Smooth muscle cell (in vitro differentiated cells): ENCODE measurements at regions not wholly inside any gene's neighbourhood (a gene's known extent, or its start where the extent isn't known, plus 50 kb on each side); places are given as distances from the start of the nearest gene placed in this dataset.

Experiments
- DNase-seq: peaks from one replicate; lab custom pipeline; 2025; ENCODE audit not compliant: unreplicated experiment; lab: John Stamatoyannopoulos, UW
- H2AFZ ChIP-seq: fragments of 200-600 bp; sonication (generic); 2 replicates; pipeline ENCODE4 v1.6.0; 2016; ENCODE audit warnings: antibody characterized with exemption, low read depth, mild to moderate bottlenecking
- H3F3A ChIP-seq: fragments of 200-600 bp; sonication (generic); 2 replicates; pipeline ENCODE4 v1.6.0; 2017; ENCODE audit warnings: antibody characterized with exemption, low read depth
- H3K27ac ChIP-seq: fragments of 200-600 bp; sonication (generic); 2 replicates; pipeline ENCODE4 v1.5.1; 2016; ENCODE audit warnings: low read depth, mild to moderate bottlenecking
- H3K27me3 ChIP-seq: fragments of 200-600 bp; sonication (generic); 2 replicates; pipeline ENCODE4 v1.6.1; 2016; ENCODE audit warnings: low read depth, mild to moderate bottlenecking
- H3K36me3 ChIP-seq: fragments of 200-600 bp; sonication (generic); 2 replicates; pipeline ENCODE4 v1.5.1; 2016; ENCODE audit warnings: low read depth
- H3K4me1 ChIP-seq: fragments of 200-600 bp; sonication (generic); 2 replicates; pipeline ENCODE4 v1.5.1; 2016; ENCODE audit warnings: low read depth
- H3K4me2 ChIP-seq: fragments of 200-600 bp; sonication (generic); 2 replicates; pipeline ENCODE4 v1.6.0; 2016; ENCODE audit warnings: mild to moderate bottlenecking
- H3K4me3 ChIP-seq: fragments of 200-600 bp; sonication (generic); 2 replicates; pipeline ENCODE4 v1.5.1; 2016; ENCODE audit warnings: mild to moderate bottlenecking
- H3K79me2 ChIP-seq: fragments of 200-600 bp; sonication (generic); 2 replicates; pipeline ENCODE4 v1.6.0; 2016; ENCODE audit warnings: low read depth, mild to moderate bottlenecking
- H3K9ac ChIP-seq: fragments of 200-600 bp; sonication (generic); 2 replicates; pipeline ENCODE4 v1.6.0; 2016; ENCODE audit warnings: low read depth
- H3K9me3 ChIP-seq: fragments of 200-600 bp; sonication (generic); replicated peaks from 2 replicates; pipeline ENCODE4 v1.5.1; 2016; ENCODE audit warnings: low read depth
- H4K20me1 ChIP-seq: fragments of 200-600 bp; sonication (generic); 2 replicates; pipeline ENCODE4 v1.6.0; 2016; ENCODE audit warnings: low read depth
- WGBS: methylation state at CpG from one replicate; pipeline ENCODE4 v1.1.7; 2016; ENCODE audit warnings: low lambda C conversion rate; 5-methylcytosine and 5-hydroxymethylcytosine counted together
- TF ChIP-seq, protein P1 (sequence below): fragments of 200-600 bp; sonication (generic); IDR thresholded peaks from 2 replicates; pipeline ENCODE4 v1.5.1; 2017; ENCODE audit warnings: borderline replicate concordance, mild to moderate bottlenecking, antibody characterized with exemption; ENCODE audit not compliant: insufficient read depth, poor library complexity, severe bottlenecking

DNA sequence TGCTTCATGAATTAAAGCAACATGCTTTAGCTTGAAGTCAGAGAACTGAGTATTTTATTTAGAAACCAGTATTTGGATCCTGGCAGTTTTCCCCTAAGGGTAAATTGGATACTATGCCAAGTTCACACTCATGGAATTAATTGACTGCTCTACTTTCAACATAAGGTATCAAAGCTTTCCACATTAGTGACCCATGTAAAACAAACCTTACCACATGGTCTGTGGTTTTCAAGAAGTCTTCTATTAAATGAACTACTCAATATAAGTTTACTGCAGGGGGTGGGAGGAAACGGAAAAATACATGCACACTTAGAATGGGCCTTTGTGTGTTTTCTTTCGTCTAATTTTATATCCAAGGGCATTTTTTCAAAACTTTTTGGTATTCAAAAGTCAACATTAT is 232.0 kb upstream of the FBXL7 start:
- WGBS: 86% methylated on average over 2 of the region's 2 CpGs
- Histone ChIP-seq H3K9ac (no peak overlapping the region), H3K27me3 (no peaks in the 10 kb centered on the region), H3K79me2 (no peaks in the 10 kb centered on the region), H3F3A (no peaks in the 10 kb centered on the region), H3K9me3 (no peaks in the 10 kb centered on the region), H2AFZ (no peak overlapping the region), H3K36me3 (no peaks in the 10 kb centered on the region), H3K4me1 (no peaks in the 10 kb centered on the region), H3K27ac (no peak overlapping the region), H3K4me2 (no peak overlapping the region), H3K4me3 (no peak overlapping the region), H4K20me1 (no peaks in the 10 kb centered on the region)
- no peak for DNase-seq
- TF ChIP-seq, protein P1, sequence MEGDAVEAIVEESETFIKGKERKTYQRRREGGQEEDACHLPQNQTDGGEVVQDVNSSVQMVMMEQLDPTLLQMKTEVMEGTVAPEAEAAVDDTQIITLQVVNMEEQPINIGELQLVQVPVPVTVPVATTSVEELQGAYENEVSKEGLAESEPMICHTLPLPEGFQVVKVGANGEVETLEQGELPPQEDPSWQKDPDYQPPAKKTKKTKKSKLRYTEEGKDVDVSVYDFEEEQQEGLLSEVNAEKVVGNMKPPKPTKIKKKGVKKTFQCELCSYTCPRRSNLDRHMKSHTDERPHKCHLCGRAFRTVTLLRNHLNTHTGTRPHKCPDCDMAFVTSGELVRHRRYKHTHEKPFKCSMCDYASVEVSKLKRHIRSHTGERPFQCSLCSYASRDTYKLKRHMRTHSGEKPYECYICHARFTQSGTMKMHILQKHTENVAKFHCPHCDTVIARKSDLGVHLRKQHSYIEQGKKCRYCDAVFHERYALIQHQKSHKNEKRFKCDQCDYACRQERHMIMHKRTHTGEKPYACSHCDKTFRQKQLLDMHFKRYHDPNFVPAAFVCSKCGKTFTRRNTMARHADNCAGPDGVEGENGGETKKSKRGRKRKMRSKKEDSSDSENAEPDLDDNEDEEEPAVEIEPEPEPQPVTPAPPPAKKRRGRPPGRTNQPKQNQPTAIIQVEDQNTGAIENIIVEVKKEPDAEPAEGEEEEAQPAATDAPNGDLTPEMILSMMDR: no peak

GRCh38 chr5:15266841-15267240 is 233.1 kb upstream of the FBXL7 start:
- no peaks in the 10 kb centered on the region for H3K27me3 ChIP-seq
- no peaks in the 10 kb centered on the region for H3K36me3 ChIP-seq
- TF ChIP-seq, protein P1: no peak
- H3K9me3 ChIP-seq: no peaks in the 10 kb centered on the region
- 83% methylated on average over 1 of the region's 1 CpG for WGBS
- H3K4me1 ChIP-seq: no peaks in the 10 kb centered on the region
- DNase-seq: no peak
- no peaks in the 10 kb centered on the region for H3K79me2 ChIP-seq
- no peak overlapping the region for H3K9ac ChIP-seq
- no peak overlapping the region for H3K4me3 ChIP-seq
- H3K27ac ChIP-seq: no peak overlapping the region
- no peaks in the 10 kb centered on the region for H4K20me1 ChIP-seq
- no peak overlapping the region for H2AFZ ChIP-seq
- H3F3A ChIP-seq: no peaks in the 10 kb centered on the region
- H3K4me2 ChIP-seq: no peak overlapping the region

DNA sequence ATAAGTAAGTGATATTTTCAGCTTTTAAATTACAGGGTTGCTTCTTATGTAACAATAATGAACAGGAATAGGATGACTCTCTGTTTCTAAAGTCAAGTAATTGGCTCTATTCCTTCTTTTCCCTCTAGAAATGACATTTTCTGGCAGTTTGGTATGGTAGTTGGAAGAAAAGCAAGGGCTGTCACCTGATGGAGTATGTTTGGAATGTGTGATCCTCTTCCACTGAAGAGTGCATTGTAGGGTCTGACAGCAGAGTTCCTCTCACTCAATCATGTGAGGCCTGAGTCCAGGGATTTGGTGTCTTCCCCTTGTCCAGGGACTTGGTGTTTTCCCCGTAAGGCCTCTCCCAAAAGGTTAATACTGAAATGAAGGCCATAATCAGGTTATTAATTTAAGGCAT is 233.8 kb upstream of the FBXL7 start:
- Histone ChIP-seq H3K9ac (no peak overlapping the region), H3F3A (no peaks in the 10 kb centered on the region), H3K27ac (no peak overlapping the region), H3K4me2 (no peak overlapping the region), H3K36me3 (no peaks in the 10 kb centered on the region), H4K20me1 (no peaks in the 10 kb centered on the region), H3K79me2 (no peaks in the 10 kb centered on the region), H3K9me3 (no peaks in the 10 kb centered on the region), H3K27me3 (no peaks in the 10 kb centered on the region), H3K4me3 (no peak overlapping the region), H2AFZ (no peak overlapping the region), H3K4me1 (no peaks in the 10 kb centered on the region)
- WGBS: 100% methylated on average over 1 of the region's 1 CpG
- TF ChIP-seq, protein P1: no peak
- no peak for DNase-seq

GRCh38 chr5:15263942-15264341 is 236.0 kb upstream of the FBXL7 start:
- TF ChIP-seq, protein P1: no peak
- WGBS: 95% methylated on average over 1 of the region's 1 CpG
- Histone ChIP-seq H3K4me2 (no peak overlapping the region), H4K20me1 (no peaks in the 10 kb centered on the region), H3K79me2 (no peaks in the 10 kb centered on the region), H3F3A (no peaks in the 10 kb centered on the region), H3K4me3 (no peak overlapping the region), H3K9ac (no peak overlapping the region), H3K27ac (no peak overlapping the region), H3K27me3 (no peaks in the 10 kb centered on the region), H3K36me3 (no peaks in the 10 kb centered on the region), H3K9me3 (no peaks in the 10 kb centered on the region), H3K4me1 (no peaks in the 10 kb centered on the region), H2AFZ (no peak overlapping the region)
- no peak for DNase-seq
